K562 (cell line): ENCODE measurements at regions not wholly inside any gene's neighbourhood (a gene's known extent, or its start where the extent isn't known, plus 50 kb on each side); places are given as distances from the start of the nearest gene placed in this dataset.

Source experiments
- MED1 ChIP-seq: sonication (generic); formaldehyde crosslinking; IDR thresholded peaks from 2 replicates; pipeline ENCODE4 v1.8.1; 2023; ENCODE audit warnings: missing genetic modification reagents, borderline replicate concordance
- TF ChIP-seq, protein P1 (sequence below): sonication (generic); formaldehyde crosslinking; IDR thresholded peaks from 2 replicates; pipeline ENCODE4 v1.9.0; 2022; ENCODE audit warnings: mild to moderate bottlenecking, missing genetic modification reagents
- TF ChIP-seq, protein P2 (sequence below): sonication (generic); formaldehyde crosslinking; IDR thresholded peaks from 2 replicates; pipeline ENCODE4 v1.8.1; 2023; ENCODE audit warnings: mild to moderate bottlenecking, missing genetic modification reagents

DNA sequence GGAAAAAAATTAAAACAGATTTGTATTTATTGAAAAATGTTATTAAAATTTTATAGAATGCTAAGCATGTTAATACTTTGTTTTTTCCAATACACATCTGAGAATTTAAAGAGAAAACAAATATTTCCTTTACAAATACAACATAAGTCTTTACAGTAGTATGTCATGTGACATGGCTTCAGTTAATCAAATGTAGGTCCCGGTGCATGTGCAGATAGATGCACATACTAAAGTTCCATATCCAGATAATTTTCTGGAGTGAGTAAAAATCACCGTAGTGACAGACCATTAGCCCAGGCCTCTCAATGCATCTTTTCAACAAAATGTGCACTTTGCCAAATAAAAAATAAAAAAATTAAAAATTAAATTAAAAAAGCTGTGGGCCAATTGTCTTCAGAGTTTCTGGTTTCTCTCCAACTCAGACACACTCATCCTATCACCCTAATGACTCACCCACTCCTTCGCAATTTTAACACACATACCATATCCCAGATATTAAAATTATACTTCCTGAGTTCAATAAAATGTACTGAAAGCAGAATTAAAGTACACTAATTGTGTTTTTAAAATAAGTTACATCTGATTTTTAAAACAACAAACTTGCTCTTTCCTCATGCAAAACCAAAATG is 508.1 kb downstream of the NR2F1-AS1 start:
- no peak for TF ChIP-seq MED1 (CRISPR knock-in tag)
- TF ChIP-seq, protein P1, sequence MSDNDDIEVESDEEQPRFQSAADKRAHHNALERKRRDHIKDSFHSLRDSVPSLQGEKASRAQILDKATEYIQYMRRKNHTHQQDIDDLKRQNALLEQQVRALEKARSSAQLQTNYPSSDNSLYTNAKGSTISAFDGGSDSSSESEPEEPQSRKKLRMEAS (CRISPR knock-in tag): no peak
- TF ChIP-seq, protein P2, sequence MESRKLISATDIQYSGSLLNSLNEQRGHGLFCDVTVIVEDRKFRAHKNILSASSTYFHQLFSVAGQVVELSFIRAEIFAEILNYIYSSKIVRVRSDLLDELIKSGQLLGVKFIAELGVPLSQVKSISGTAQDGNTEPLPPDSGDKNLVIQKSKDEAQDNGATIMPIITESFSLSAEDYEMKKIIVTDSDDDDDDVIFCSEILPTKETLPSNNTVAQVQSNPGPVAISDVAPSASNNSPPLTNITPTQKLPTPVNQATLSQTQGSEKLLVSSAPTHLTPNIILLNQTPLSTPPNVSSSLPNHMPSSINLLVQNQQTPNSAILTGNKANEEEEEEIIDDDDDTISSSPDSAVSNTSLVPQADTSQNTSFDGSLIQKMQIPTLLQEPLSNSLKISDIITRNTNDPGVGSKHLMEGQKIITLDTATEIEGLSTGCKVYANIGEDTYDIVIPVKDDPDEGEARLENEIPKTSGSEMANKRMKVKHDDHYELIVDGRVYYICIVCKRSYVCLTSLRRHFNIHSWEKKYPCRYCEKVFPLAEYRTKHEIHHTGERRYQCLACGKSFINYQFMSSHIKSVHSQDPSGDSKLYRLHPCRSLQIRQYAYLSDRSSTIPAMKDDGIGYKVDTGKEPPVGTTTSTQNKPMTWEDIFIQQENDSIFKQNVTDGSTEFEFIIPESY (CRISPR knock-in tag): no peak
